Activated T-cell treated with anti-CD3 and anti-CD28 coated beads, Interleukin-2, amount 50 U/mL, for 4 hours (primary cell): ENCODE measurements at regions not wholly inside any gene's neighbourhood (a gene's known extent, or its start where the extent isn't known, plus 50 kb on each side); places are given as distances from the start of the nearest gene placed in this dataset.

ENCODE experiments used
- ATAC-seq, 2 donors: fragments of 200-7000 bp; cut with Tn5 transposase; one replicate each; pipeline ENCODE4 v1.10.0; 2021
- DNase-seq: peaks from one replicate; pipeline ENCODE4 v3.0.0-alpha.2; 2020
- H3K27me3 Mint-ChIP-seq: one replicate; pipeline ENCODE4 v1.8.0; 2021; ENCODE audit warnings: low read depth, mixed read lengths
- H3K36me3 Mint-ChIP-seq: one replicate; pipeline ENCODE4 v1.8.0; 2022; ENCODE audit warnings: mixed read lengths; ENCODE audit not compliant: insufficient read depth
- H3K4me1 Mint-ChIP-seq: one replicate; pipeline ENCODE4 v1.8.0; 2021; ENCODE audit warnings: low read depth, mixed read lengths
- H3K4me3 Mint-ChIP-seq: one replicate; pipeline ENCODE4 v1.8.0; 2021; ENCODE audit warnings: mild to moderate bottlenecking, moderate library complexity, mixed read lengths
- H3K9me3 Mint-ChIP-seq: one replicate; pipeline ENCODE4 v1.8.0; 2021; ENCODE audit warnings: mixed read lengths

GRCh38 chr6:66418906-66419305 is 711.9 kb upstream of the EYS start:
- ATAC-seq (no peak), DNase-seq (no peak)
- Mint-ChIP-seq H3K36me3 (no peaks in the 10 kb centered on the region), H3K9me3 (peaks cover 9% of the 10 kb centered on the region), H3K27me3 (no peaks in the 10 kb centered on the region), H3K4me1 (no peaks in the 10 kb centered on the region), H3K4me3 (no peak overlapping the region)

GRCh38 chr6:66403966-66404365 is 696.9 kb upstream of the EYS start:
- no peaks in the 10 kb centered on the region for H3K36me3 Mint-ChIP-seq
- H3K27me3 Mint-ChIP-seq: no peaks in the 10 kb centered on the region
- no peak for DNase-seq
- no peak for ATAC-seq
- no peaks in the 10 kb centered on the region for H3K4me1 Mint-ChIP-seq
- no peaks in the 10 kb centered on the region for H3K9me3 Mint-ChIP-seq
- no peak overlapping the region for H3K4me3 Mint-ChIP-seq

GRCh38 chr6:66402873-66403272 is 695.8 kb upstream of the EYS start:
- Mint-ChIP-seq H3K4me1 (no peaks in the 10 kb centered on the region), H3K36me3 (no peaks in the 10 kb centered on the region), H3K27me3 (no peaks in the 10 kb centered on the region), H3K9me3 (no peaks in the 10 kb centered on the region), H3K4me3 (no peak overlapping the region)
- ATAC-seq: no peak
- no peak for DNase-seq

DNA sequence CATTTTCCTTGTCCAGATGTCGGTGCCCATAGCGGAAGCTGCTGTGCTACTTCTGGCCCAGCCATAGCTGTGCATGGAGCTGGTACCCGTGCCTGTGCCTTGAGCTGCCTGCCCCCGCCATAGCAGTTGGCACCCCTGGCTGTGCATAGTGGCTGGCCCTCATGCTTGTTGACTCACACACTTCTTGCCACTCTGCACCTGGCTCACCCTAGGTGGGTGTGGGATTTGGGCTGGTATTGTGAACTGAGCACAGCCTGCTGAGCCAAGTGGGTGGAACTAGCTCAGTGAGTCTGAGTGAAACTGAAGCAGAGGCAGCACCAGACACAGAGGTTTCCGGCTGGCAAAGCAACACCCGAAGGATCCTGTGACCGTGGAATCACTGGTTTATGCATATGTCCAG is 689.5 kb upstream of the EYS start:
- Mint-ChIP-seq H3K36me3 (no peaks in the 10 kb centered on the region), H3K9me3 (peaks cover 4% of the 10 kb centered on the region), H3K27me3 (no peaks in the 10 kb centered on the region), H3K4me1 (no peaks in the 10 kb centered on the region), H3K4me3 (no peak overlapping the region)
- no peak for DNase-seq
- no peak for ATAC-seq

DNA sequence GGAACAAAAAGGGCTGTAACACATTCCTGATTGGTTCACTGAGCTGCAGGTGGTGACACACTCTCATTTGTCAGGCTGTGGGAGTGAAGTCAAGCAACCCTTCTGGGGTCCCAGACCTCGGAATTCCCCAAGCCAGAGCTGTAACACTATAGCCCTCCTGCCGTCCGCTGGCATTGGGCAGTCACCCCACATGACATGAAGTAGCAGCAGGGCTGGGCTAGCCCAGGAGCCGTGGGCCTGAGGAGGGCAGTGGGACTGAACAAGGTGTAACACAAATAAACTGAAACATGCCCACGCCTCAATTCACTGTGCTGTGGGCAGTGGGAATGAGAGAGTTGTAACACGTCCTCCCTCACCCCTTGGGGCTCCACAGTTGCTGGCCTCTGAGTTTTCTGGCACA is 689.1 kb upstream of the EYS start:
- Mint-ChIP-seq H3K4me1 (no peaks in the 10 kb centered on the region), H3K36me3 (no peaks in the 10 kb centered on the region), H3K27me3 (no peaks in the 10 kb centered on the region), H3K9me3 (peaks cover 4% of the 10 kb centered on the region), H3K4me3 (no peak overlapping the region)
- ATAC-seq (no peak), DNase-seq (no peak)

GRCh38 chr6:66390393-66390792 is 683.4 kb upstream of the EYS start:
- H3K4me1 Mint-ChIP-seq: no peaks in the 10 kb centered on the region
- H3K36me3 Mint-ChIP-seq: no peaks in the 10 kb centered on the region
- H3K27me3 Mint-ChIP-seq: no peaks in the 10 kb centered on the region
- ATAC-seq (no peak), DNase-seq (no peak)
- no peak overlapping the region for H3K4me3 Mint-ChIP-seq
- peaks cover 4% of the 10 kb centered on the region for H3K9me3 Mint-ChIP-seq

- Mint-ChIP-seq H3K9me3 (peaks cover 12% of the 10 kb centered on the region), H3K27me3 (no peaks in the 10 kb centered on the region), H3K4me3 (no peak overlapping the region), H3K4me1 (no peaks in the 10 kb centered on the region), H3K36me3 (no peaks in the 10 kb centered on the region)
- no peak for DNase-seq
- ATAC-seq: no peak
Measured at GRCh38 chr6:66376001-66376400, 669.0 kb upstream of the EYS start.

DNA sequence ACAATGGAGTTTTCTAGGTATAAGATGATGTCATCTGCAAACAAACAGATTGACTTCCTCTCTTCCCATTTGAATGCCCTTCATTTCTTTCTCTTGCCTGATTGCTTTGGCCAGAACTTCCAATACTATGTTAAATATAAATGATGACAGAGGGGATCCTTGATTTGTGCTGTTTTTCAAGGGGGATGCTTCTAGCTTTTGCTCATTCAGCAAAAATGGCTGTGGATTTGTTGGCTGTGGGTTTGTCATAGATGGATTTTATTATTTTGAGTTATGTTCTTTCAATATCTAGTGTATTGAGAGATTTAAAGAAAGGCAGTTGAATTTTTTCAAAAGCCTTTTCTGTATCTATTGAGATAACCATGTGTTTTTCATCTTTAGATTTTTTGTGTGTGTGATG is 662.4 kb upstream of the EYS start:
- no peak for DNase-seq
- Mint-ChIP-seq H3K4me1 (no peaks in the 10 kb centered on the region), H3K9me3 (peaks cover 22% of the 10 kb centered on the region), H3K27me3 (no peaks in the 10 kb centered on the region), H3K36me3 (no peaks in the 10 kb centered on the region), H3K4me3 (no peak overlapping the region)
- no peak for ATAC-seq

DNA sequence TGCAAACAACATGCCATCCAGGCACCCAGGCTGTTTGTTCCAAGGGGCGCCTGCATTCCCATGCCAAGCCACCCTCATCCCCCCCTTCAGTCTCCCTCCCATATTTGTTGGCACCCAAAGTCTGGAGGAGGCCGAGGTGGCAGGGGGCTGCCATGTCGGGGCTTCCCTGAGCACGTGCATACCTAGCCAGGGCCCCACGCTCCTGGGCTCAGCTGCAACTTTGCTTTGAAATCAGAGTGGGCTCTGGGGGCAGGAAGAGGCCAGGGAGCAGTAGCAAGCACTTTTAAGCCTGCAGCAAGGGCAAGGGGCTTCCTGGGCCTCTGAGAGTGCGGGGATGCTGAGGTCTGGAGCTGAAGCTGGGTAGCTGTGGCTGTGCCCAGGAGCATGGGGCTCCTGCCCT is 655.9 kb upstream of the EYS start:
- DNase-seq (no peak), ATAC-seq (no peak)
- H3K27me3 Mint-ChIP-seq: no peaks in the 10 kb centered on the region
- no peak overlapping the region for H3K4me3 Mint-ChIP-seq
- H3K9me3 Mint-ChIP-seq: no peaks in the 10 kb centered on the region
- no peaks in the 10 kb centered on the region for H3K36me3 Mint-ChIP-seq
- H3K4me1 Mint-ChIP-seq: no peaks in the 10 kb centered on the region

GRCh38 chr6:66361886-66362285 is 654.9 kb upstream of the EYS start:
- H3K36me3 Mint-ChIP-seq: no peaks in the 10 kb centered on the region
- DNase-seq: no peak
- no peak for ATAC-seq
- H3K27me3 Mint-ChIP-seq: no peaks in the 10 kb centered on the region
- no peaks in the 10 kb centered on the region for H3K4me1 Mint-ChIP-seq
- H3K9me3 Mint-ChIP-seq: no peaks in the 10 kb centered on the region
- H3K4me3 Mint-ChIP-seq: no peak overlapping the region

GRCh38 chr6:66357781-66358180 is 650.8 kb upstream of the EYS start:
- Mint-ChIP-seq H3K27me3 (no peaks in the 10 kb centered on the region), H3K4me1 (no peaks in the 10 kb centered on the region), H3K9me3 (no peaks in the 10 kb centered on the region), H3K4me3 (no peak overlapping the region), H3K36me3 (no peaks in the 10 kb centered on the region)
- DNase-seq (no peak), ATAC-seq (no peak)

- Mint-ChIP-seq H3K27me3 (no peaks in the 10 kb centered on the region), H3K36me3 (no peaks in the 10 kb centered on the region), H3K4me1 (no peaks in the 10 kb centered on the region), H3K9me3 (peaks cover 2% of the 10 kb centered on the region), H3K4me3 (no peak overlapping the region)
- no peak for DNase-seq
- ATAC-seq: no peak
Measured at GRCh38 chr6:66355471-66355870, 648.4 kb upstream of the EYS start.

GRCh38 chr6:66344796-66345195 is 637.8 kb upstream of the EYS start:
- Mint-ChIP-seq H3K27me3 (no peaks in the 10 kb centered on the region), H3K36me3 (no peaks in the 10 kb centered on the region), H3K4me3 (no peak overlapping the region), H3K4me1 (no peaks in the 10 kb centered on the region), H3K9me3 (peaks cover 21% of the 10 kb centered on the region)
- ATAC-seq: no peak
- DNase-seq: no peak

GRCh38 chr6:66340736-66341135 is 633.7 kb upstream of the EYS start:
- DNase-seq (no peak), ATAC-seq (no peak)
- H3K9me3 Mint-ChIP-seq: peaks cover 22% of the 10 kb centered on the region
- H3K4me3 Mint-ChIP-seq: no peak overlapping the region
- H3K27me3 Mint-ChIP-seq: no peaks in the 10 kb centered on the region
- H3K36me3 Mint-ChIP-seq: no peaks in the 10 kb centered on the region
- H3K4me1 Mint-ChIP-seq: no peaks in the 10 kb centered on the region

DNA sequence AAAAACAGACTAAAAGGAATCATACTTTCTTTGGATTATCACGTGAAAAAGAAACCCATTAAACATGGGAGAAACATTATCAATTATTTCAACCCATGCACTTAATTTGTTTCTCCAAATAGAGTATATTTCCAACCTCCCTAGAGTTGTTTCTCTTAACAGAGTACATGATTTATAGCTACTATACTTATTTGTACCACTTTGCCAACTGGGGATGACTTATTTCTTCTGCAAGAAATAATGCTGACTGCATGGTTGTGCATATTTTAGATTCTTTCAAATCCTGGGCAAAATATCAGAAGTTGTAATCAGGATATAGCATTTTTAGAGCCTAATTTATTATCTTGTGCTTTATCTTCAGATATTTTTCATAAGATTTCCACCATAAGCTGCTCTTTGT is 629.1 kb upstream of the EYS start:
- no peak for ATAC-seq
- H3K4me3 Mint-ChIP-seq: no peak overlapping the region
- no peaks in the 10 kb centered on the region for H3K36me3 Mint-ChIP-seq
- peaks cover 7% of the 10 kb centered on the region for H3K9me3 Mint-ChIP-seq
- H3K4me1 Mint-ChIP-seq: no peaks in the 10 kb centered on the region
- DNase-seq: no peak
- H3K27me3 Mint-ChIP-seq: no peaks in the 10 kb centered on the region

- DNase-seq: no peak
- H3K27me3 Mint-ChIP-seq: no peaks in the 10 kb centered on the region
Measured at GRCh38 chr6:66328200-66328599, 621.2 kb upstream of the EYS start.

More at GRCh38 chr6:66328200-66328599, 621.2 kb upstream of the EYS start:
- Mint-ChIP-seq H3K9me3 (peaks cover 14% of the 10 kb centered on the region), H3K4me3 (no peak overlapping the region), H3K36me3 (no peaks in the 10 kb centered on the region), H3K4me1 (no peaks in the 10 kb centered on the region)
- ATAC-seq: no peak
